ENCODE measurements at regions not wholly inside any gene's neighbourhood (a gene's known extent, or its start where the extent isn't known, plus 50 kb on each side); places are given as distances from the start of the nearest gene placed in this dataset.
"Not testable (repeated sequence)": the region's sequence is repeated elsewhere in the genome, so short reads cannot be mapped to it uniquely, and the experiment has no call there.

- no peak for DNase-seq
These were observed 143.3 kb upstream of the GRK3 start for GRCh38 chr22:25420925-25421904.

GRCh38 chr22:25426530-25427308 is 137.8 kb upstream of the GRK3 start:
- DNase-seq, result not testable (repeated sequence)

- DNase-seq, result not testable (repeated sequence)
These were observed 132.7 kb upstream of the GRK3 start for GRCh38 chr22:25431637-25432342.

GRCh38 chr22:25433381-25433970 is 131.0 kb upstream of the GRK3 start:
- DNase-seq, result not testable (repeated sequence)

GRCh38 chr22:25437414-25438160 is 126.9 kb upstream of the GRK3 start:
- DNase-seq, result no peak

GRCh38 chr22:25447067-25447685 is 117.3 kb upstream of the GRK3 start:
- DNase-seq, result no peak

GRCh38 chr22:25447686-25448434 is 116.6 kb upstream of the GRK3 start:
- peak; percentile 91 for DNase-seq

GRCh38 chr22:25448435-25449051 is 115.9 kb upstream of the GRK3 start:
- DNase-seq, result no peak

GRCh38 chr22:25449781-25450317 is 114.6 kb upstream of the GRK3 start:
- no peak for DNase-seq

GRCh38 chr22:25451480-25452114 is 112.9 kb upstream of the GRK3 start:
- DNase-seq, result no peak

- DNase-seq, result no peak
These were observed 112.3 kb upstream of the GRK3 start for GRCh38 chr22:25452116-25452700.

GRCh38 chr22:25453058-25453457 is 111.4 kb upstream of the GRK3 start:
- DNase-seq, result no peak

GRCh38 chr22:25453557-25453956 is 110.9 kb upstream of the GRK3 start:
- DNase-seq, result no peak

- not testable (repeated sequence) for DNase-seq
These were observed 108.0 kb upstream of the GRK3 start for GRCh38 chr22:25456300-25457043.

GRCh38 chr22:25458631-25459030 is 105.8 kb upstream of the GRK3 start:
- DNase-seq, result not testable (repeated sequence)

GRCh38 chr22:25460682-25461081 is 103.8 kb upstream of the GRK3 start:
- not testable (repeated sequence) for DNase-seq

- no peak for DNase-seq
These were observed 103.2 kb upstream of the GRK3 start for GRCh38 chr22:25461301-25461700.
